ENCODE measurements at regions not wholly inside any gene's neighbourhood (a gene's known extent, or its start where the extent isn't known, plus 50 kb on each side); places are given as distances from the start of the nearest gene placed in this dataset.

- Histone ChIP-seq H3K4me3 (ENCODE audit: low read length) (no peak overlapping the region), H3K27me3 (ENCODE audit: low read length) (no peaks in the 10 kb centered on the region), H3K9me2 (replicated peaks; ENCODE audit: insufficient read depth, low read length) (no peaks in the 10 kb centered on the region; the same call in 1 of the 2 replicates), H4K20me1 (ENCODE audit: insufficient read depth, low read depth, low read length) (no peaks in the 10 kb centered on the region), H3K9me3 (ENCODE audit: low read length) (no peaks in the 10 kb centered on the region), H3K9ac (ENCODE audit: low read length) (no peak overlapping the region), H3K4me2 (ENCODE audit: low read depth, low read length, poor library complexity, severe bottlenecking) (no peak overlapping the region), H3K79me2 (ENCODE audit: low read length) (no peaks in the 10 kb centered on the region), H3K27ac (ENCODE audit: low read length) (no peak overlapping the region), H2AFZ (ENCODE audit: low read length) (no peak overlapping the region), H3K4me1 (ENCODE audit: low read length) (no peaks in the 10 kb centered on the region), H3K36me3 (ENCODE audit: insufficient read depth, low read length) (no peaks in the 10 kb centered on the region)
- no peak for DNase-seq
Measured at GRCh38 chr2:128550389-128550788, 231.7 kb upstream of the HS6ST1 start.

GRCh38 chr2:128550801-128551416 lies 232.2 kb upstream of the HS6ST1 start:
- no peaks in the 10 kb centered on the region for H3K27me3 ChIP-seq (ENCODE audit: low read length)
- H3K4me1 ChIP-seq (ENCODE audit: low read length), result no peaks in the 10 kb centered on the region
- H3K27ac ChIP-seq (ENCODE audit: low read length), result no peak overlapping the region
- H3K79me2 ChIP-seq (ENCODE audit: low read length), result no peaks in the 10 kb centered on the region
- no peak for DNase-seq
- H3K9me2 ChIP-seq (replicated peaks; ENCODE audit: insufficient read depth, low read length), result no peaks in the 10 kb centered on the region; the same call in 1 of the 2 replicates
- no peak overlapping the region for H3K4me2 ChIP-seq (ENCODE audit: low read depth, low read length, poor library complexity, severe bottlenecking)
- H2AFZ ChIP-seq (ENCODE audit: low read length), result no peak overlapping the region
- no peak overlapping the region for H3K9ac ChIP-seq (ENCODE audit: low read length)
- H3K4me3 ChIP-seq (ENCODE audit: low read length), result no peak overlapping the region
- no peaks in the 10 kb centered on the region for H3K9me3 ChIP-seq (ENCODE audit: low read length)
- no peaks in the 10 kb centered on the region for H4K20me1 ChIP-seq (ENCODE audit: insufficient read depth, low read depth, low read length)
- H3K36me3 ChIP-seq (ENCODE audit: insufficient read depth, low read length), result no peaks in the 10 kb centered on the region

GRCh38 chr2:128551435-128551834 lies 232.8 kb upstream of the HS6ST1 start:
- Histone ChIP-seq H3K9me3 (ENCODE audit: low read length) (no peaks in the 10 kb centered on the region), H3K27ac (ENCODE audit: low read length) (no peak overlapping the region), H3K4me2 (ENCODE audit: low read depth, low read length, poor library complexity, severe bottlenecking) (no peak overlapping the region), H3K79me2 (ENCODE audit: low read length) (no peaks in the 10 kb centered on the region), H3K4me1 (ENCODE audit: low read length) (no peaks in the 10 kb centered on the region), H2AFZ (ENCODE audit: low read length) (no peak overlapping the region), H3K27me3 (ENCODE audit: low read length) (no peaks in the 10 kb centered on the region), H3K36me3 (ENCODE audit: insufficient read depth, low read length) (no peaks in the 10 kb centered on the region), H3K9ac (ENCODE audit: low read length) (no peak overlapping the region), H3K4me3 (ENCODE audit: low read length) (no peak overlapping the region), H4K20me1 (ENCODE audit: insufficient read depth, low read depth, low read length) (no peaks in the 10 kb centered on the region), H3K9me2 (replicated peaks; ENCODE audit: insufficient read depth, low read length) (no peaks in the 10 kb centered on the region; the same call in 1 of the 2 replicates)
- no peak for DNase-seq

- H3K9me2 ChIP-seq (replicated peaks; ENCODE audit: insufficient read depth, low read length), result no peaks in the 10 kb centered on the region
- no peak overlapping the region for H3K27ac ChIP-seq (ENCODE audit: low read length)
- H3K4me2 ChIP-seq (ENCODE audit: low read depth, low read length, poor library complexity, severe bottlenecking), result no peak overlapping the region
- H3K9ac ChIP-seq (ENCODE audit: low read length), result no peak overlapping the region
- no peaks in the 10 kb centered on the region for H3K27me3 ChIP-seq (ENCODE audit: low read length)
- H3K9me3 ChIP-seq (ENCODE audit: low read length), result no peaks in the 10 kb centered on the region
- DNase-seq, result no peak
- H4K20me1 ChIP-seq (ENCODE audit: insufficient read depth, low read depth, low read length), result no peaks in the 10 kb centered on the region
- H3K4me3 ChIP-seq (ENCODE audit: low read length), result no peak overlapping the region
- H3K4me1 ChIP-seq (ENCODE audit: low read length), result no peaks in the 10 kb centered on the region
- no peaks in the 10 kb centered on the region for H3K36me3 ChIP-seq (ENCODE audit: insufficient read depth, low read length)
- H3K79me2 ChIP-seq (ENCODE audit: low read length), result no peaks in the 10 kb centered on the region
- H2AFZ ChIP-seq (ENCODE audit: low read length), result no peak overlapping the region
Measured at GRCh38 chr2:128552141-128552805, 233.6 kb upstream of the HS6ST1 start.

- Histone ChIP-seq H3K4me2 (ENCODE audit: low read depth, low read length, poor library complexity, severe bottlenecking) (no peak overlapping the region), H3K4me3 (ENCODE audit: low read length) (no peak overlapping the region), H3K9ac (ENCODE audit: low read length) (no peak overlapping the region), H3K27me3 (ENCODE audit: low read length) (no peaks in the 10 kb centered on the region), H3K79me2 (ENCODE audit: low read length) (no peaks in the 10 kb centered on the region), H3K27ac (ENCODE audit: low read length) (no peak overlapping the region), H4K20me1 (ENCODE audit: insufficient read depth, low read depth, low read length) (no peaks in the 10 kb centered on the region), H3K9me2 (replicated peaks; ENCODE audit: insufficient read depth, low read length) (no peaks in the 10 kb centered on the region), H2AFZ (ENCODE audit: low read length) (no peak overlapping the region), H3K9me3 (ENCODE audit: low read length) (no peaks in the 10 kb centered on the region), H3K4me1 (ENCODE audit: low read length) (no peaks in the 10 kb centered on the region), H3K36me3 (ENCODE audit: insufficient read depth, low read length) (no peaks in the 10 kb centered on the region)
- no peak for DNase-seq
Measured at GRCh38 chr2:128552806-128553551, 234.3 kb upstream of the HS6ST1 start.

GRCh38 chr2:128554151-128554769 lies 235.6 kb upstream of the HS6ST1 start:
- H3K36me3 ChIP-seq (ENCODE audit: insufficient read depth, low read length), result no peaks in the 10 kb centered on the region
- no peak overlapping the region for H3K4me3 ChIP-seq (ENCODE audit: low read length)
- no peak overlapping the region for H3K9ac ChIP-seq (ENCODE audit: low read length)
- H2AFZ ChIP-seq (ENCODE audit: low read length), result no peak overlapping the region
- H3K79me2 ChIP-seq (ENCODE audit: low read length), result no peaks in the 10 kb centered on the region
- no peaks in the 10 kb centered on the region for H3K9me2 ChIP-seq (replicated peaks; ENCODE audit: insufficient read depth, low read length)
- no peak overlapping the region for H3K4me2 ChIP-seq (ENCODE audit: low read depth, low read length, poor library complexity, severe bottlenecking)
- H3K9me3 ChIP-seq (ENCODE audit: low read length), result no peaks in the 10 kb centered on the region
- H3K4me1 ChIP-seq (ENCODE audit: low read length), result no peaks in the 10 kb centered on the region
- H3K27ac ChIP-seq (ENCODE audit: low read length), result no peak overlapping the region
- no peaks in the 10 kb centered on the region for H3K27me3 ChIP-seq (ENCODE audit: low read length)
- no peak for DNase-seq
- H4K20me1 ChIP-seq (ENCODE audit: insufficient read depth, low read depth, low read length), result no peaks in the 10 kb centered on the region

- H3K4me3 ChIP-seq (ENCODE audit: low read length), result no peak overlapping the region
- H3K36me3 ChIP-seq (ENCODE audit: insufficient read depth, low read length), result no peaks in the 10 kb centered on the region
- H3K79me2 ChIP-seq (ENCODE audit: low read length), result no peaks in the 10 kb centered on the region
- H3K9me2 ChIP-seq (replicated peaks; ENCODE audit: insufficient read depth, low read length), result no peaks in the 10 kb centered on the region
- H3K4me1 ChIP-seq (ENCODE audit: low read length), result no peaks in the 10 kb centered on the region
- H3K4me2 ChIP-seq (ENCODE audit: low read depth, low read length, poor library complexity, severe bottlenecking), result no peak overlapping the region
- H4K20me1 ChIP-seq (ENCODE audit: insufficient read depth, low read depth, low read length), result no peaks in the 10 kb centered on the region
- no peak overlapping the region for H3K27ac ChIP-seq (ENCODE audit: low read length)
- no peak for DNase-seq
- H2AFZ ChIP-seq (ENCODE audit: low read length), result no peak overlapping the region
- no peaks in the 10 kb centered on the region for H3K9me3 ChIP-seq (ENCODE audit: low read length)
- H3K27me3 ChIP-seq (ENCODE audit: low read length), result no peaks in the 10 kb centered on the region
- no peak overlapping the region for H3K9ac ChIP-seq (ENCODE audit: low read length)
Measured at GRCh38 chr2:128555433-128555832, 236.8 kb upstream of the HS6ST1 start.

GRCh38 chr2:128556089-128556488 lies 237.4 kb upstream of the HS6ST1 start:
- H2AFZ ChIP-seq (ENCODE audit: low read length), result no peak overlapping the region
- no peaks in the 10 kb centered on the region for H3K36me3 ChIP-seq (ENCODE audit: insufficient read depth, low read length)
- H3K4me3 ChIP-seq (ENCODE audit: low read length), result no peak overlapping the region
- no peak for DNase-seq
- H3K4me1 ChIP-seq (ENCODE audit: low read length), result no peaks in the 10 kb centered on the region
- H3K9ac ChIP-seq (ENCODE audit: low read length), result no peak overlapping the region
- no peak overlapping the region for H3K4me2 ChIP-seq (ENCODE audit: low read depth, low read length, poor library complexity, severe bottlenecking)
- no peaks in the 10 kb centered on the region for H3K9me2 ChIP-seq (replicated peaks; ENCODE audit: insufficient read depth, low read length)
- no peaks in the 10 kb centered on the region for H3K79me2 ChIP-seq (ENCODE audit: low read length)
- no peaks in the 10 kb centered on the region for H3K27me3 ChIP-seq (ENCODE audit: low read length)
- no peaks in the 10 kb centered on the region for H4K20me1 ChIP-seq (ENCODE audit: insufficient read depth, low read depth, low read length)
- H3K9me3 ChIP-seq (ENCODE audit: low read length), result no peaks in the 10 kb centered on the region
- H3K27ac ChIP-seq (ENCODE audit: low read length), result no peak overlapping the region
